ENCODE measurements at regions not wholly inside any gene's neighbourhood (a gene's known extent, or its start where the extent isn't known, plus 50 kb on each side); places are given as distances from the start of the nearest gene placed in this dataset.

DNA sequence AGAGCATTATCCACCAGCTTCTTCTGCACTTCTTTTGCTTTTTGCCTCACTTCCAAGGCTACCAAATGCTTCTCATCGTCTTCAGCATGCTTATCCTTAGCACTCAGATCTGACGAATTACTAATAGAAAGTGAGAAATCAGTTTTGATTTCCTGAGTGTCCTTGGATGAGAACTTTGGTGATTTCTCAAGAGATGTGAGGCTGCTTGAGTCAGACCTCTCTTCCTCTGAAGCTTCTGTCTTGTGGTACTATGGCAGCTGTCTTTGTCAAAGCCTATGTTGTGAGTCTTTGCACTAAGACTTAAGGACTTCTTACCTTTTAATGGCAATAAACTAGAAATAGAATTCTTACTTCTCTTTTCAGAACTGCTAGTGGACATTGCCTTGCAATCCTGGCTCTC is 169.9 kb downstream of the CPE start:
- DNase-seq, result no peak

- DNase-seq, result no peak
Observed at GRCh38 chr4:165553221-165553810, 174.5 kb downstream of the CPE start.

DNA sequence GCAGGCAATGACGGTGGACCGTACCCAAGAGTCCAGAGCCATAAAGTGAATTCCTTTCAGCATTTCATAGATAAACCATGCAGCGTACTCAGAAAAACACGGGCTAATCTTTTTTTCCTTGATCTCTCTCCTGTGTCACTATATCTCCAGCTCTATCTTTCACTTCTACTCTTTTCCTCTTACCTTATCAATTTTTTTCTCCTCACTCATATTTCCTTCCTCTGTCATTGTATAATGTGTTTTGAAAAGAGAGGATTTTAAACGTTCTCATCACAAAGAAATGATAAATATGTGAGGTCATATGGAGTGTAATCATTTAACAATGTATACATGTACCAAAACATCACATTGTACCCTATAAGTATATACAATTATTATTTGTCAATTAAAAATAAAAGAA is 176.5 kb downstream of the CPE start:
- no peak for DNase-seq

- no peak for DNase-seq
Observed at GRCh38 chr4:165556383-165556782, 177.6 kb downstream of the CPE start.

DNA sequence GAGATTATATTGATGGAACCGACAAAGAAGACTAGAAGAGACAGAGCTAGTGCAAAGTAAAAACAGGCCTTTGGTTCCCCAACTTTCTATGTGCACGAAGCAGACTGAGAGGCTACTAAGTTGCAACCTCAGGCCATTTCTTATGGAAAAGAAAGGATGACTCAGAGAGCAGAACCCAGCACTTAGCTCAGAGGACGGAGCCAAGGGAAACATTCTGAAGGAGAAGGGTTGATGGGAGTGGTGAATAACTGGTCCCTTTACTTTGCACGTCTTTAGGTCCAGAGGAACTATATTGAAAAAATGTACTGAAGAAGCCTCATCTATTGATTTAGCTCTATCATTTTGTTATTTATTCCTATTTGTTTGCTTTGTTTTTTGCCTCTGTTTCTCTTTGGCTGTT is 182.1 kb downstream of the CPE start:
- no peak for DNase-seq

- DNase-seq, result no peak
Observed at GRCh38 chr4:165563851-165564250, 185.0 kb downstream of the CPE start.

DNA sequence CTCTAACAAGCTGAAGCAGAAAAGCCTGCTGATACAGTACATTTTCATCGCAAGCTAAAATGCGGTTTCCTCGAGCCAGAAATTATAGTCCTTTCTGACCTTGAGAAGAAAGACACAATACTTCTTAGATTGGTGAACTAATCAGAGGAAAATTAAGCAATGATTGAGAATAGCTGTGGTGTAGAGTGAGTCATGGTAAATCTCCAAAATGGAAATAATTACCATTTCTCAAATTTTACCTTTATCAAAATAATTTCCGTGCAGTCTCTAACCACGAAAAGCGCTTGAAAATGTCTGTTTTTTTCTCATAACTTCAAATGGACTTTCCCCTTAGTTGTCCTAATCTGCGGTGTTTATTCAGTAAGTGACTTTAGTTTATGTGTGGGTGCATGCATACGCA is 190.2 kb downstream of the CPE start:
- no peak for DNase-seq

GRCh38 chr4:165571476-165571875 is 192.7 kb downstream of the CPE start:
- DNase-seq, result peak; percentile 6

GRCh38 chr4:165580351-165580905 is 201.6 kb downstream of the CPE start:
- no peak for DNase-seq

- DNase-seq, result no peak
Observed at GRCh38 chr4:165583341-165583740, 204.5 kb downstream of the CPE start.

- DNase-seq, result no peak
Observed at GRCh38 chr4:165584916-165585315, 206.1 kb downstream of the CPE start.

DNA sequence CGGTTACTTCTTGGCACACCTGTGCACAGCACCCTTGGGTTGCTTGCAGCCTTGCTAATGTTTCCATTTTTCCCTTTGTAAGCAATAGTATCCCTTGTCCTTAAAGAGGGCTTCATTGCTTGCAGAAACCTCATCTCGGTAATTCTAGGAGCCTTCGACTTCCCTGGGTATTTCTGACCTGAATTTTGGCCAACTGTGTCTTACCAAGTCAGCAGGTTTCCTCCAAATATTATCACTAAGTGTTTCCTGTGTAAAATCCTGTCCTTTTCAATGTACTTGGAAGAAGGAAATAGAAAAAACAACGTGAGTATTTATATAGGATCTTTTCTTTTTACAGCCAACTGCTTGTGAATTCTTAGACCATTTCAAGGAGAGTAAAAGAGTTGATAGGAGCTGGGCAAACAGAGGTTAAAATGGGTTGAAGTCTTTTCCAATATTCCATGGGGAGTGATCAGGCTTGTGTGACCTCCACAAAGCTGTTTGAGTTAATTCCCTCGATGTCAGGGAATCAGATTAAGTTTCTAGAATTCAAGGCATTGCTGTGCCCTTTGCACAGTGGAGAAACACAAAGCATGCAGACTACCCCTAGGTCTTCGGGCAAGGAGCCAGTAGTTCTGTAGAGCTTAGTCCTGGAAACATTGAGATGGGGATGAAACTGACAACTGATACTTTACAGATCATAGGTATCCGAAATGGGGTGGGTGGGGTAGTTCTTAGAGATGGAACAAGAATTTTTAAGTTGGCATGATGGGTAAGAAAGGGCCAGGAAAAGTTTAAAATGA is 209.9 kb downstream of the CPE start:
- no peak for DNase-seq

- DNase-seq, result no peak
Observed at GRCh38 chr4:165592386-165592785, 213.6 kb downstream of the CPE start.

GRCh38 chr4:165597581-165598480 is 219.0 kb downstream of the CPE start:
- no peak for DNase-seq

- no peak for DNase-seq
Observed at GRCh38 chr4:165600959-165601683, 222.3 kb downstream of the CPE start.

DNA sequence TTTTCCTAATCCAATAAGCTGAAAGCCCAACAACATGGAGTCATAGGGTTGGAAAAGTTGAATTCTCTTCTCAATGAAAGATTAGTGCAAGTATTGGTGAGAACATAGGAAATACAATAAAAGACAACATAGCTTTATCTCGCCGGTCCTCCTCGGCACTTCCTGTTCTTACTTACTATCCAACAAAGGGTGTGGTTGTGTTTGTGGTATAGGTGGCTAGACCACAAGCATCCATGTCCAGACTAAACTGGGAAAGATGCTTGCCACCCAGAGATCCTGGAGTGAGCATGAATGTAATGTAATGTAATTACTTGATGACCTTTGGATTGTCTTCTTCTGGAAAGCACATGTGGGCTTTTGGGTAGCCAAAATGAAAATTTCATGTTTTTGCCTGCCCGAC is 223.8 kb downstream of the CPE start:
- DNase-seq, result no peak

DNA sequence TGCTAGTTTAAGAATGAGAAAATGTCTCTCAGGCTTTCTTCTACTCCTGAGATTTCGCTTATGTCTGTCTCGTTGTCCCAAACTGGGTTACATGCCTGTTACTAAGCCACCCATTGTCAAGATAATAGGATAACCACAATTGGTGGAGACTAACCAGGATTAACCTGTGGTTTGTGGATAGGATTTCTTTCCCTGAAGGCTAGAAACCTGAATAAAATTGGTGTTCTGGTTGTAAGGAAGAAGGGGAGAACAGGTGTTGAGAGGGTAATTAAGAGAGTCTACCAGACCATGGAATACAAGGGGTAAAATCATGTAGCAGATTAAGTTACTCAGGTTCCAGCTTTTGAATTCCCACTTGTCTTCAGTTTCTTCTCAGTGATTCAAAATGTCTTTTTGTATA is 225.4 kb downstream of the CPE start:
- DNase-seq, result no peak

GRCh38 chr4:165605811-165606210 is 227.0 kb downstream of the CPE start:
- DNase-seq, result no peak

DNA sequence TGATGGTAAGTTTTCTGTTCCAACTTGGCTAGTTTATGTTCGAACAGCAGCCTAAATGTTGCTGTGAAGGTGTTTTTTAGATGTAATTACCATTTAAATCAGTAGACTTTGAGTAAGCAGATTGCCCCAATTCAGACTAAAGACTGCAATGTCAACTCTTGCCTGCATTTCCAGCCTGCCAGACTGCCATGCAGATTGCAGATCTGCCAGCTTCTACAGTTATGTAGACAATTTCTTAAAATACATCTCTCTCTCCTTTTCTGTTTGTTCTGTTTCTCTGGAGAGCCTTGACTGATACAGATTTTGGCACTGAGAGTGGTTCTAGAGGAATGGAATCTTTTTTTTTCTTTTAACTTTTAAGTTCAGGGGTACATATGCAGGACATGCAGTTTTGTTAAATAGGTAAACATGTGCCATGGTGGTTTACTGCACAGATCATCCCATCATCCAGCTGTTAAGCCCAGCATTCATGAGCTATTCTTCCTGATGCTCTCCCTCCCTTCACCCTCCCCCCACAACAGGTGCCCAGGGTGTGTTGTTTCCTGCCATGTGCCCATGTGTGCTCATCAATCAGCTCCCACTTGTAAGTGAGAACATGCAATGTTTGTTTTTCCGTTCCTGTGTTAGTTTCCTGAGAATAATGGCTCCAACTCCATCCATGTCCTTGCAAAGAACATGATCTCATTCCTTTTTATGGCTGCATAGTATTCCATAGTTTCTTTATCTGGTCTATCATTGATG is 227.8 kb downstream of the CPE start:
- DNase-seq, result no peak

DNA sequence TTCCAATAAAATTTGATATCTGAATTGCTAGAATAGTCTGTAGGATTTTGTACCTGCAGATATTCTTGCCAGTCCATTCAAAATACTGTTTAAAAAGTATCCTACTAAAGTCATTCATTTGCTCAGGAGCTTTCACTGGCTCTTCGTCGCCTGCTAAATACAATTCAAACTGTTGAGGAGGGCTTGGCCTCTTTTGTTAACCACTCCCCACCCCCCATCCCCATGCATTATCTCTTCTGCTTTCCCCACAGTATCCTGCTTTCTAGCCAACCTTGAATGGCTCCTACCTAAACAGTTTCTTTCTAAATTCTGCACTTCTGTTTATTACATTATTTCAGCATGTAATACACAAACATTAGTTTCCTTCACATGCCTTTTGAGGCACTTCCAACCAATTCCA is 230.8 kb downstream of the CPE start:
- DNase-seq, result no peak

DNA sequence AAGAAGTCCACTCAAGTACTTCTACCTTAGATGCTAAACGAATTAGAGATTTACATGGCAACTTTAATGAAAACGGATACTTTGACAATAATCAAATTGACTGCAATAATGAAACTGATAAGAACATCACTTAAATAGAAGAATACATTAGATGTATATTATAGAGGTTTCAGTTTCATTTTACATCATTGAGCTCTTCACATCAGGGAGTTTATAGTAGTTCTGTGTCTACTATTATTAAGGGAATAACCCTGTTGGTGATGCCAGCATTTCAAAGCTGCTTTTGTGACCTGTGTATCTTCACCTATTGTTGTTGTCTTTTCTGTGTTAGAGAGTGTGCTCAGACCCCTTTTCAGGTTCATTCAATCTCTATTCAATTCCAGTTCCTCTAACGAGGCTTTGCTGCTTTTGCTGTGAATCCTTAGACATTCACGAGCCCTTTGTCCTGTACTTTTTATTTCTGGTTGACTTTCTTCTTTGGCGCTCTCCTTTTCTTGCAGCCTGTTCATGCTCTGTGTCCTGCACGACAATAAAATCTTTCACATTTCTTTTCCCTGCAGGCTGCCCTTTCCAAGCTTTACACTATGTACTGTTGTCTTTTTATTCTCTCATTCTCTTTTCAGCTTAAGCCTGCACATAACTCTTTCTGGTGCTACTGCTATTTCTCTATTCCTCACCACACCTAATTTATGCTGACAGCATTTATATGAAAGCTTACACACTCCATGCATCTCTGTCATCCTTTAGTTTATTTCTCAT is 232.1 kb downstream of the CPE start:
- no peak for DNase-seq
